HL-60 (cell line): ENCODE measurements at regions not wholly inside any gene's neighbourhood (a gene's known extent, or its start where the extent isn't known, plus 50 kb on each side); places are given as distances from the start of the nearest gene placed in this dataset.

ENCODE experiments used
- DNase-seq, 2 experiments: peaks; one replicate each; pipeline ENCODE4 v3.0.0-alpha.2; 2010 to 2020; ENCODE audit warnings: low read depth in 1 of 2, low spot score in 1 of 2
- H3K27ac ChIP-seq: fragments of 250-450 bp; sonication (Bioruptor Pico); replicated peaks from 2 replicates; pipeline ENCODE4 v1.5.1; 2020; ENCODE audit warnings: mild to moderate bottlenecking, moderate library complexity
- H3K27me3 ChIP-seq: fragments of 250-450 bp; sonication (Bioruptor Pico); 2 replicates; pipeline ENCODE4 v1.5.1; 2021; ENCODE audit warnings: mild to moderate bottlenecking, moderate library complexity; ENCODE audit not compliant: insufficient read depth, poor library complexity, severe bottlenecking
- H3K4me3 ChIP-seq: replicated peaks from 2 replicates; pipeline ENCODE4 v1.5.1; 2011; ENCODE audit warnings: mild to moderate bottlenecking, control low read depth, low read length; ENCODE audit not compliant: insufficient read depth
- GABPA ChIP-seq: IDR thresholded peaks from 2 replicates; pipeline ENCODE4 v1.6.1; 2012; ENCODE audit warnings: low read depth
- POLR2AphosphoS5 ChIP-seq: IDR thresholded peaks from 2 replicates; pipeline ENCODE4 v1.6.1; 2012; ENCODE audit warnings: low read depth
- SPI1 ChIP-seq: IDR thresholded peaks from 2 replicates; pipeline ENCODE4 v1.6.1; 2012; ENCODE audit warnings: low read depth, mild to moderate bottlenecking, borderline replicate concordance
- TF ChIP-seq, protein P1 (sequence below): IDR thresholded peaks from one replicate; pipeline ENCODE4 v1.5.1; 2011; ENCODE audit warnings: low read length, control low read depth, inconsistent platforms; ENCODE audit not compliant: insufficient read depth
- TF ChIP-seq, protein P2 (sequence below): IDR thresholded peaks from 2 replicates; pipeline ENCODE4 v1.6.1; 2012; ENCODE audit warnings: low read depth; ENCODE audit not compliant: insufficient replicate concordance

DNA sequence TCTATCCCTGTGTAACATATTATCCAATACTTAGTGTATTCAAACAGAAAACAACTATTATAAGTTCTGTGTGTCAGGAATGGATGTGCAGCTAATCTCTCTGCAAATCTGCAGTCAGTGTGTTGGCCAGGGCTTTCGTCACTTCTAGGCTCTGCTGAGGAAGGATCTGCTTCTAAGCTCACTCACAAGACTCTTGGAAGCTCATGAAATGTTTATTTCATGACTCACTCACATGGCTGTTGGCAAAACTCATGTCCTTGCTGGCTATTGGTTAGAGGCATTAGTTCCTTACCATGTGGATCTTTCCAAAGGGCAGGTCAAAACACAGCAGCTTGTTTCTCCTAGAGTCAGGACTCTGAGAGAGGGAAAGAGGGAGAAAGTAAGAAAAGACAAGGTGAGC is 367.4 kb upstream of the SMARCA2 start:
- no peak overlapping the region for H3K4me3 ChIP-seq
- no peak overlapping the region for H3K27ac ChIP-seq
- no peak for DNase-seq
- TF ChIP-seq SPI1 = no peak
- H3K27me3 ChIP-seq = no peaks in the 10 kb centered on the region

DNA sequence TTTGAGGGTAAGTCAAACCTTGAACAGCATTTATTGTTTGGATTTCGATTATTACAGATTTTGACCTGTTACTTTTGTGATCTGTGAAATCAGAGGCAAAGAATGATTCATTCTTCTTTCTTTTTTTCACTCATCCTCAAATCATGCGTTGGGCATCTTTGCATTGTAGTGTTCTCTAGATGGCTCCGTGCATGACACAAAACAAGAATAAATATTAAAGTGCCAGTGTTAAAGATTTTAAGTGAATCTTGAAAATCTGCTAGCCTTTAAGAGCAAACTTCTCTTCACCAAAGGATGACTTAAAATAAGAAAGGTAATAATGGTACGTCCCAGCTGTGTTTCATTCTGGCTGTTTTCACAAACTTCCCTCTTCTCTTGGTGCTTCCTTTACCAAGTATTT is 361.9 kb upstream of the SMARCA2 start:
- Histone ChIP-seq H3K27me3 (no peaks in the 10 kb centered on the region), H3K4me3 (no peak overlapping the region), H3K27ac (no peak overlapping the region)
- no peak for DNase-seq
- TF ChIP-seq, protein P1, sequence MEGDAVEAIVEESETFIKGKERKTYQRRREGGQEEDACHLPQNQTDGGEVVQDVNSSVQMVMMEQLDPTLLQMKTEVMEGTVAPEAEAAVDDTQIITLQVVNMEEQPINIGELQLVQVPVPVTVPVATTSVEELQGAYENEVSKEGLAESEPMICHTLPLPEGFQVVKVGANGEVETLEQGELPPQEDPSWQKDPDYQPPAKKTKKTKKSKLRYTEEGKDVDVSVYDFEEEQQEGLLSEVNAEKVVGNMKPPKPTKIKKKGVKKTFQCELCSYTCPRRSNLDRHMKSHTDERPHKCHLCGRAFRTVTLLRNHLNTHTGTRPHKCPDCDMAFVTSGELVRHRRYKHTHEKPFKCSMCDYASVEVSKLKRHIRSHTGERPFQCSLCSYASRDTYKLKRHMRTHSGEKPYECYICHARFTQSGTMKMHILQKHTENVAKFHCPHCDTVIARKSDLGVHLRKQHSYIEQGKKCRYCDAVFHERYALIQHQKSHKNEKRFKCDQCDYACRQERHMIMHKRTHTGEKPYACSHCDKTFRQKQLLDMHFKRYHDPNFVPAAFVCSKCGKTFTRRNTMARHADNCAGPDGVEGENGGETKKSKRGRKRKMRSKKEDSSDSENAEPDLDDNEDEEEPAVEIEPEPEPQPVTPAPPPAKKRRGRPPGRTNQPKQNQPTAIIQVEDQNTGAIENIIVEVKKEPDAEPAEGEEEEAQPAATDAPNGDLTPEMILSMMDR = no peak
- TF ChIP-seq POLR2AphosphoS5 = no peak
- TF ChIP-seq SPI1 = no peak

DNA sequence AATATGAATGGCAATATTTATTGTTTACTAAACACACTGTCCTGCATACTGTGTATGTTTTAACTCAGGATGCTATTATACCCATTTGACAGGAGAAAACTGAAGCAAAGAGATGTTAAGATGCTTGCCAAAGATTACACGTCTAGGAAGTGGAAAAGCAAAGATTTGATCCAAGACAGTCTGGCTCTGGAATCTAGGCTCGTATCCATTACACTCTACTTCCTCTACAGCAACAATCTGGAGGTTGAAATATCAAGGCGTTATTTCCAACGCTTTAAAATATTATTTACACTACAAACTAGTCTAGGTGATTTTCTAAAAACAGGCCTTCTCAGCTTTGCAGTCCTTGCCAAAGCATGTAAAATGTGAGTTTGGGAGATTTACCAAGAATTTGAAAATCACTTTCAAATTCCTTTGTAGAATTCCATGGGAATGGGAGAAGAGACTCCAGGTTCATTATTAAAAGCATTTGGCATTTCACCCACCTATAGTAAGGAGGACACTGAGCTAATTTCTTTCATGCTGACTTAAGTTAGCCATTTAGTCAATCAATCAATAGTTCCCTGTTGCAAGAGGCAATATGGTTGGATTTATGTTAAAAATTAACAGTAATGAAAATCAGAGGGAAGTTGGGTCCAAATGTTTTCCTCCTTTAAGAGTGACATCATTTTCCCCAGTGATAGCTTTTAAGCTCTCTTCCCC is 356.3 kb upstream of the SMARCA2 start:
- no peak overlapping the region for H3K27ac ChIP-seq
- TF ChIP-seq, protein P2, sequence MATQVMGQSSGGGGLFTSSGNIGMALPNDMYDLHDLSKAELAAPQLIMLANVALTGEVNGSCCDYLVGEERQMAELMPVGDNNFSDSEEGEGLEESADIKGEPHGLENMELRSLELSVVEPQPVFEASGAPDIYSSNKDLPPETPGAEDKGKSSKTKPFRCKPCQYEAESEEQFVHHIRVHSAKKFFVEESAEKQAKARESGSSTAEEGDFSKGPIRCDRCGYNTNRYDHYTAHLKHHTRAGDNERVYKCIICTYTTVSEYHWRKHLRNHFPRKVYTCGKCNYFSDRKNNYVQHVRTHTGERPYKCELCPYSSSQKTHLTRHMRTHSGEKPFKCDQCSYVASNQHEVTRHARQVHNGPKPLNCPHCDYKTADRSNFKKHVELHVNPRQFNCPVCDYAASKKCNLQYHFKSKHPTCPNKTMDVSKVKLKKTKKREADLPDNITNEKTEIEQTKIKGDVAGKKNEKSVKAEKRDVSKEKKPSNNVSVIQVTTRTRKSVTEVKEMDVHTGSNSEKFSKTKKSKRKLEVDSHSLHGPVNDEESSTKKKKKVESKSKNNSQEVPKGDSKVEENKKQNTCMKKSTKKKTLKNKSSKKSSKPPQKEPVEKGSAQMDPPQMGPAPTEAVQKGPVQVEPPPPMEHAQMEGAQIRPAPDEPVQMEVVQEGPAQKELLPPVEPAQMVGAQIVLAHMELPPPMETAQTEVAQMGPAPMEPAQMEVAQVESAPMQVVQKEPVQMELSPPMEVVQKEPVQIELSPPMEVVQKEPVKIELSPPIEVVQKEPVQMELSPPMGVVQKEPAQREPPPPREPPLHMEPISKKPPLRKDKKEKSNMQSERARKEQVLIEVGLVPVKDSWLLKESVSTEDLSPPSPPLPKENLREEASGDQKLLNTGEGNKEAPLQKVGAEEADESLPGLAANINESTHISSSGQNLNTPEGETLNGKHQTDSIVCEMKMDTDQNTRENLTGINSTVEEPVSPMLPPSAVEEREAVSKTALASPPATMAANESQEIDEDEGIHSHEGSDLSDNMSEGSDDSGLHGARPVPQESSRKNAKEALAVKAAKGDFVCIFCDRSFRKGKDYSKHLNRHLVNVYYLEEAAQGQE = no peak
- TF ChIP-seq GABPA = no peak
- DNase-seq = no peak
- H3K27me3 ChIP-seq = no peaks in the 10 kb centered on the region
- H3K4me3 ChIP-seq = no peak overlapping the region

DNA sequence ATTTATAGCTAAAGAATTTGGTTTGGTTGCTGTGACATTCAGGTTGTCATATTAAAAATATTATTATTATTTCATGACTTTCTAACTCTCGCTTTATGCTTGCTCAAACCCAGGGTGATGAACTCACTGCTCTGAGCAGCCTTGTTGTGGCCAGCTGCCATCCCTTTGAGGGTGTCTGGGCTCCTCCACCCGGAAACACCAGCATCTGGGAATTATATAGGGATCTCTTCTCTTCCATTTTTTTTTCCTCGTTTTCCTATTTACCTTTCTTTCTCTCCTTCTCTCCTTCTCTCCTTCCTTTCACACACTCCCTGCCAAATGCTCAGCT is 355.8 kb upstream of the SMARCA2 start:
- no peak for TF ChIP-seq GABPA
- TF ChIP-seq, protein P2 = no peak
- TF ChIP-seq, protein P1 = no peak
- no peak for TF ChIP-seq POLR2AphosphoS5
- no peak for TF ChIP-seq SPI1
- no peak overlapping the region for H3K27ac ChIP-seq
- H3K27me3 ChIP-seq = no peaks in the 10 kb centered on the region
- DNase-seq = no peak
- no peak overlapping the region for H3K4me3 ChIP-seq

DNA sequence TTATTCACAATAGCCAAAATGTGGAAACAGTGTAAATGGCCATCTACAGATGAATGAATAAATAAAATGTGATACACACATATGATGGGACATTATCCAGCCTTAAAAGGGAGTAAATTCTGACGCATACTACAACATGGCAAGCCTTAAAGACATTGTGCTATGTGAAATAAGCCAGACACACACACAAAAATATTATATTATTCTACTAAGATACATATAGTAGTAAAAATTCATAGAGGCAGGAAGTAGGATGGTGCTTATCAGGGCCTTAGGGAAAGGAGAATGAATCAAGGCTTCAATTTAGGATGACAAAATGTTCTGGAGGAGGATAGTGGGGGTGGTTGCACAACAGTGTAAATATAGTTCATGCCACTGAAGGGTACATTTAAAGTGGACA is 346.7 kb upstream of the SMARCA2 start:
- Histone ChIP-seq H3K27me3 (no peaks in the 10 kb centered on the region), H3K27ac (no peak overlapping the region), H3K4me3 (no peak overlapping the region)
- DNase-seq = no peak
- TF ChIP-seq SPI1 (no peak), GABPA (no peak), POLR2AphosphoS5 (no peak)
- TF ChIP-seq, protein P1 = no peak
- TF ChIP-seq, protein P2 = no peak
